Aorta (tissue), 5 donors: ENCODE measurements at regions not wholly inside any gene's neighbourhood (a gene's known extent, or its start where the extent isn't known, plus 50 kb on each side); places are given as distances from the start of the nearest gene placed in this dataset.

Experiments used
- ATAC-seq: fragments of 200-7000 bp; cut with Tn5 transposase; one replicate; pipeline ENCODE4 v1.9.1; 2022; ENCODE audit warnings: moderate library complexity; ENCODE audit not compliant: low FRiP score
- DNase-seq, 2 donors: peaks; one replicate each; pipeline ENCODE4 v3.0.0-alpha.2; 2020
- H3K27ac ChIP-seq, 2 donors: one replicate each; pipeline ENCODE4 v1.5.1; 2013; ENCODE audit warnings: low read length in 2 of 2, mild to moderate bottlenecking in 2 of 2, moderate library complexity in 2 of 2, control low read depth in 1 of 2, inconsistent platforms in 1 of 2, low read depth in 1 of 2
- H3K27me3 ChIP-seq, 2 donors: one replicate each; pipeline ENCODE4 v1.6.1; 2013; ENCODE audit warnings: control low read depth in 1 of 2, low read length in 1 of 2, mild to moderate bottlenecking in 1 of 2, moderate library complexity in 1 of 2; ENCODE audit not compliant: insufficient read depth in 2 of 2, control insufficient read depth in 1 of 2
- H3K36me3 ChIP-seq, 2 donors: one replicate each; pipeline ENCODE4 v1.6.1; 2013; ENCODE audit warnings: control low read depth in 1 of 2, low read length in 1 of 2, mild to moderate bottlenecking in 1 of 2; ENCODE audit not compliant: insufficient read depth in 2 of 2, control insufficient read depth in 1 of 2
- H3K4me1 ChIP-seq, 2 donors: one replicate each; pipeline ENCODE4 v1.6.1; 2013; ENCODE audit warnings: low read length in 2 of 2, control low read depth in 1 of 2, mild to moderate bottlenecking in 1 of 2, moderate library complexity in 1 of 2; ENCODE audit not compliant: insufficient read depth in 2 of 2, control insufficient read depth in 1 of 2
- H3K4me3 ChIP-seq, 2 donors: one replicate each; pipeline ENCODE4 v1.5.1; 2013; ENCODE audit warnings: low read length in 2 of 2, control low read depth in 1 of 2, mild to moderate bottlenecking in 1 of 2
- H3K9me3 ChIP-seq: one replicate; pipeline ENCODE4 v1.6.1; 2013; ENCODE audit warnings: mild to moderate bottlenecking, low read length; ENCODE audit not compliant: control insufficient read depth
- WGBS, 2 donors: extraction: QIAGEN DNeasy Blood & Tissue Kit; methylation state at CpG; one replicate each; pipeline ENCODE4 v1.1.7; 2013; 5-methylcytosine and 5-hydroxymethylcytosine counted together
- intact Hi-C, 2 donors: fragments of 100-400 bp; cut with DNase I; formaldehyde crosslinking; loops; one replicate each; pipeline versions ENCODE4 v1.14.2 to v1.15.0; 2022
- donor health status: healthy with polysubstance abuse.
- donor health status: Bipolar disorder and iron deficiency.
- donor health status: DM: no; HTN: no; CAD: no.
- donor health status: DM: no; HTN: no; CAD: no.
- donor health status: DM: yes; HTN: yes; CAD: no.

- Histone ChIP-seq H3K4me1 (no peaks in the 10 kb centered on the region), H3K4me3 (no peak overlapping the region), H3K36me3 (no peaks in the 10 kb centered on the region), H3K9me3 (no peaks in the 10 kb centered on the region), H3K27me3 (no peaks in the 10 kb centered on the region), H3K27ac (no peak overlapping the region)
- 84 to 87% methylated on average over 8 of the region's 8 CpGs for WGBS, 2 donors
- ATAC-seq (no peak), DNase-seq (no peak)
- intact Hi-C loops, result no loop called here
These were observed 784.8 kb upstream of the CDH2 start for GRCh38 chr18:28961669-28962228.

GRCh38 chr18:28960146-28960545 lies 783.2 kb upstream of the CDH2 start:
- Histone ChIP-seq H3K27me3 (no peaks in the 10 kb centered on the region), H3K9me3 (no peaks in the 10 kb centered on the region), H3K36me3 (no peaks in the 10 kb centered on the region), H3K4me3 (no peak overlapping the region), H3K4me1 (no peaks in the 10 kb centered on the region), H3K27ac (no peak overlapping the region)
- ATAC-seq (no peak), DNase-seq (no peak)
- WGBS, 2 donors, result 1 to 5% methylated on average over 2 of the region's 2 CpGs
- intact Hi-C loops, result no loop called here

- intact Hi-C loops, result no loop called here
- Histone ChIP-seq H3K36me3 (no peaks in the 10 kb centered on the region), H3K4me3 (no peak overlapping the region), H3K9me3 (no peaks in the 10 kb centered on the region), H3K27me3 (no peaks in the 10 kb centered on the region), H3K4me1 (no peaks in the 10 kb centered on the region), H3K27ac (no peak overlapping the region)
- no peak for DNase-seq
- no peak for ATAC-seq
These were observed 775.4 kb upstream of the CDH2 start for GRCh38 chr18:28952339-28952738.

GRCh38 chr18:28947900-28948299 lies 771.0 kb upstream of the CDH2 start:
- Histone ChIP-seq H3K4me1 (no peaks in the 10 kb centered on the region), H3K9me3 (no peaks in the 10 kb centered on the region), H3K36me3 (no peaks in the 10 kb centered on the region), H3K4me3 (no peak overlapping the region), H3K27me3 (no peaks in the 10 kb centered on the region), H3K27ac (no peak overlapping the region)
- no peak for ATAC-seq
- 61 to 80% methylated on average over 1 of the region's 1 CpG for WGBS, 2 donors
- DNase-seq, result no peak
- intact Hi-C loops, result no loop called here

GRCh38 chr18:28946471-28946870 lies 769.5 kb upstream of the CDH2 start:
- no peak overlapping the region for H3K27ac ChIP-seq
- ATAC-seq (no peak), DNase-seq (no peak)
- WGBS, 2 donors, result 37 to 42% methylated on average over 1 of the region's 1 CpG
- H3K36me3 ChIP-seq, result no peaks in the 10 kb centered on the region
- H3K27me3 ChIP-seq, result no peaks in the 10 kb centered on the region
- no peak overlapping the region for H3K4me3 ChIP-seq
- no peaks in the 10 kb centered on the region for H3K9me3 ChIP-seq
- no peaks in the 10 kb centered on the region for H3K4me1 ChIP-seq
- intact Hi-C loops, result no loop called here

- DNase-seq (no peak), ATAC-seq (no peak)
- WGBS, 2 donors, result 89 to 94% methylated on average over 2 of the region's 2 CpGs
- intact Hi-C loops, result no loop called here
- Histone ChIP-seq H3K27ac (no peak overlapping the region), H3K4me1 (no peaks in the 10 kb centered on the region), H3K9me3 (no peaks in the 10 kb centered on the region), H3K27me3 (no peaks in the 10 kb centered on the region), H3K36me3 (no peaks in the 10 kb centered on the region), H3K4me3 (no peak overlapping the region)
These were observed 746.0 kb upstream of the CDH2 start for GRCh38 chr18:28922936-28923335.

- intact Hi-C loops, result no loop called here
- H3K27ac ChIP-seq, result no peak overlapping the region
- no peaks in the 10 kb centered on the region for H3K36me3 ChIP-seq
- H3K4me3 ChIP-seq, result no peak overlapping the region
- no peak for ATAC-seq
- H3K27me3 ChIP-seq, result no peaks in the 10 kb centered on the region
- no peaks in the 10 kb centered on the region for H3K4me1 ChIP-seq
- peaks cover 2% of the 10 kb centered on the region for H3K9me3 ChIP-seq
- DNase-seq, result no peak
These were observed 739.5 kb upstream of the CDH2 start for GRCh38 chr18:28916456-28916855.

- ATAC-seq (no peak), DNase-seq (no peak)
- H3K4me3 ChIP-seq, result no peak overlapping the region
- WGBS, 2 donors, result 59 to 71% methylated on average over 1 of the region's 1 CpG
- no peak overlapping the region for H3K27ac ChIP-seq
- H3K36me3 ChIP-seq, result no peaks in the 10 kb centered on the region
- H3K4me1 ChIP-seq, result no peaks in the 10 kb centered on the region
- H3K27me3 ChIP-seq, result no peaks in the 10 kb centered on the region
- intact Hi-C loops, result no loop called here
- H3K9me3 ChIP-seq, result no peaks in the 10 kb centered on the region
These were observed 728.6 kb upstream of the CDH2 start for GRCh38 chr18:28905509-28905908.

GRCh38 chr18:28904789-28905364 lies 727.9 kb upstream of the CDH2 start:
- no peaks in the 10 kb centered on the region for H3K27me3 ChIP-seq
- WGBS, 2 donors, result 92 to 100% methylated on average over 1 of the region's 1 CpG

More at GRCh38 chr18:28904789-28905364, 727.9 kb upstream of the CDH2 start:
- Histone ChIP-seq H3K27ac (no peak overlapping the region), H3K4me3 (no peak overlapping the region), H3K4me1 (no peaks in the 10 kb centered on the region), H3K36me3 (no peaks in the 10 kb centered on the region), H3K9me3 (no peaks in the 10 kb centered on the region)
- intact Hi-C loops, result no loop called here
- no peak for DNase-seq
- no peak for ATAC-seq
